Activated B cell treated with CpG ODN at 0.5 μM for 24 hours (primary cell): ENCODE measurements at regions not wholly inside any gene's neighbourhood (a gene's known extent, or its start where the extent isn't known, plus 50 kb on each side); places are given as distances from the start of the nearest gene placed in this dataset.

Source experiments
- ATAC-seq: fragments of 200-7000 bp; cut with Tn5 transposase; one replicate; pipeline ENCODE4 v1.10.0; 2021; ENCODE audit warnings: low read depth, mild to moderate bottlenecking, moderate library complexity
- CTCF ChIA-PET: fragments of 350-600 bp; sonication (Branson Sonifier 250); formaldehyde crosslinking; loops from one replicate; lab custom pipeline; 2021; ENCODE audit warnings: antibody characterized with exemption; lab: Charles Lee
- POLR2A ChIA-PET: fragments of 350-600 bp; sonication (Branson Sonifier 250); formaldehyde crosslinking; loops from one replicate; lab custom pipeline; 2021; ENCODE audit warnings: antibody characterized with exemption; lab: Charles Lee
- DNase-seq: peaks from one replicate; pipeline ENCODE4 v3.0.0; 2022
- H3K27ac Mint-ChIP-seq: one replicate; pipeline ENCODE4 v1.8.0; 2020; ENCODE audit warnings: mixed read lengths
- H3K27me3 Mint-ChIP-seq: one replicate; pipeline ENCODE4 v1.8.0; 2021; ENCODE audit warnings: mixed read lengths
- H3K36me3 Mint-ChIP-seq: one replicate; pipeline ENCODE4 v1.8.0; 2021; ENCODE audit warnings: low read depth, mixed read lengths
- H3K4me1 Mint-ChIP-seq: one replicate; pipeline ENCODE4 v1.8.0; 2021; ENCODE audit warnings: mixed read lengths
- H3K4me3 Mint-ChIP-seq: one replicate; pipeline ENCODE4 v1.8.0; 2020; ENCODE audit warnings: mild to moderate bottlenecking, mixed read lengths
- H3K9me3 Mint-ChIP-seq: one replicate; pipeline ENCODE4 v1.8.0; 2020; ENCODE audit warnings: mixed read lengths
- intact Hi-C: fragments of 100-400 bp; cut with micrococcal nuclease; formaldehyde crosslinking; loops from one replicate; pipeline ENCODE4 v1.15.1; 2024
- TF ChIP-seq, protein P1 (sequence below): fragments of 200-600 bp; IDR thresholded peaks from one replicate; pipeline ENCODE4 v1.8.0; 2022; ENCODE audit warnings: antibody characterized with exemption, mild to moderate bottlenecking

DNA sequence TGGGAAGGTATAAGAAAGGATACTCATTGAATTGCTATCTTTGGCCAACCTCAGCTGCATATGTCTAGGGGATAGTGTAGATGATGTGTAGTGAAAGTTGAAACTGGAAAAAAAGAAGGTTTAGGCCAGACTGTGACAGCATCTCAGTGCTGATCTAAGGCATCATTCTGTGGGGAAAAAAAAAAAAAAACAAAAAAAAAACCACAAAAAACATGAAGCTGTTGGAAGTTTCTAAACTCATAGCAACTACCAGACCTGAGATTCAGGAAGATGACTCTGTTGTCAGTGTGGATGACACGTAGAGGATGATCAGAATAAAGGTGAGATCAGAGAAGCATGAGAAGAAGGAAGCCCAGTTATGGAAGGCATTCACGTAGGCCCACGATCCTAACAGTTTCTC lies 100.8 kb upstream of the CNKSR3 start:
- ChIA-PET POLR2A (no interaction called here), CTCF (no interaction called here)
- Mint-ChIP-seq H3K36me3 (no peaks in the 10 kb centered on the region), H3K27me3 (peaks cover 4% of the 10 kb centered on the region), H3K27ac (no peak overlapping the region), H3K4me3 (no peak overlapping the region), H3K9me3 (no peaks in the 10 kb centered on the region), H3K4me1 (peaks cover 10% of the 10 kb centered on the region)
- no peak for ATAC-seq
- intact Hi-C loops: no loop called here
- DNase-seq: no peak
- TF ChIP-seq, protein P1, sequence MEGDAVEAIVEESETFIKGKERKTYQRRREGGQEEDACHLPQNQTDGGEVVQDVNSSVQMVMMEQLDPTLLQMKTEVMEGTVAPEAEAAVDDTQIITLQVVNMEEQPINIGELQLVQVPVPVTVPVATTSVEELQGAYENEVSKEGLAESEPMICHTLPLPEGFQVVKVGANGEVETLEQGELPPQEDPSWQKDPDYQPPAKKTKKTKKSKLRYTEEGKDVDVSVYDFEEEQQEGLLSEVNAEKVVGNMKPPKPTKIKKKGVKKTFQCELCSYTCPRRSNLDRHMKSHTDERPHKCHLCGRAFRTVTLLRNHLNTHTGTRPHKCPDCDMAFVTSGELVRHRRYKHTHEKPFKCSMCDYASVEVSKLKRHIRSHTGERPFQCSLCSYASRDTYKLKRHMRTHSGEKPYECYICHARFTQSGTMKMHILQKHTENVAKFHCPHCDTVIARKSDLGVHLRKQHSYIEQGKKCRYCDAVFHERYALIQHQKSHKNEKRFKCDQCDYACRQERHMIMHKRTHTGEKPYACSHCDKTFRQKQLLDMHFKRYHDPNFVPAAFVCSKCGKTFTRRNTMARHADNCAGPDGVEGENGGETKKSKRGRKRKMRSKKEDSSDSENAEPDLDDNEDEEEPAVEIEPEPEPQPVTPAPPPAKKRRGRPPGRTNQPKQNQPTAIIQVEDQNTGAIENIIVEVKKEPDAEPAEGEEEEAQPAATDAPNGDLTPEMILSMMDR: no peak

DNA sequence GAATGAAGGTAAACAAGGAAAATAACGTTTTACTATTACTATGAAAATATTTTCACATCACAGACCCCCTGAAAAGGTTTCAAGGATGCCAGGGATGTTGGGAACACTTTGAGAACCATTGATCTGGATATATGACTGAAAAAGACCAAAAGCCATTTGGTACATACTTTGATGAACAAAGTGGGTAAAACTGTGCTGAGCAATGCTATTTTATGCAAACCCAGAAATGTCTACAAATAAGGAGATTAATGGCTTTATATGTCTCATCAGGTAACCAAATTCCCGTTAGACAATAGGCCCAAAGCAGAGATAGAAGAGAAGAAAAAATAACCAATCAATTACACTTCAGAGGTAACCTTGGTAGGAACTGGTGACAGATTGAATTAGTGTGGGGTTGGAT lies 101.4 kb upstream of the CNKSR3 start:
- Mint-ChIP-seq H3K4me1 (peaks cover 4% of the 10 kb centered on the region), H3K27ac (no peak overlapping the region), H3K27me3 (peaks cover 4% of the 10 kb centered on the region), H3K9me3 (no peaks in the 10 kb centered on the region), H3K36me3 (no peaks in the 10 kb centered on the region), H3K4me3 (no peak overlapping the region)
- ChIA-PET POLR2A (no interaction called here), CTCF (no interaction called here)
- ATAC-seq: no peak
- DNase-seq: no peak
- intact Hi-C loops: no loop called here
- TF ChIP-seq, protein P1: no peak

DNA sequence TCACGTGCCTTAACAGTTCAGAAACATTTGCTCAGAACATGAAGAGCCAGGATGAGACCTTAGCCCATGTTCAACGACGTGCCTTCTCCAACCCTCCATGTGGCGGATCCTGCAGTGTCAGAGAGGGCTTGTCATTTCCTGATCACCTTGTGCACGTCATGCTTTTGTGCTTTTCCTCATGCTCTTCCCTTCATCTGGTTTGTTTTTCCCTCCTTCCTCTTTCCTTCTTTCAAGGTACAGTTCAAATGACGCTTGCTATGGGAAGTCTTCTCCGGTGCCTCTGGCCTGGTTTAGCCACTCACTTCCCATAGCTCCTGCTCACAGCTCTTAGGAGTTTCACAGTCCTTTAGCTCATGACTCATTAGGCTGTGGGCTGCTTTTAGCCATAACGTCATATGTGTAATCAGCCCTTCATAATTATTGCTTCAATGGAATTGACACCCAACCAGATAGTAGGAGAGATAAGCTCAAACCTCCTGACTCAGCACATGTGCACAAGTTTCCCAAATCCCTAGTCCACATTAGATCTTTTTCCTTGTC lies 102.7 kb upstream of the CNKSR3 start:
- intact Hi-C loops: no loop called here
- ATAC-seq: no peak
- H3K4me3 Mint-ChIP-seq: no peak overlapping the region
- no peak for DNase-seq
- ChIA-PET CTCF (no interaction called here), POLR2A (no interaction called here)
- no peaks in the 10 kb centered on the region for H3K9me3 Mint-ChIP-seq
- TF ChIP-seq, protein P1: no peak
- no peaks in the 10 kb centered on the region for H3K36me3 Mint-ChIP-seq
- no peak overlapping the region for H3K27ac Mint-ChIP-seq
- H3K4me1 Mint-ChIP-seq: no peaks in the 10 kb centered on the region
- H3K27me3 Mint-ChIP-seq: peaks cover 4% of the 10 kb centered on the region

DNA sequence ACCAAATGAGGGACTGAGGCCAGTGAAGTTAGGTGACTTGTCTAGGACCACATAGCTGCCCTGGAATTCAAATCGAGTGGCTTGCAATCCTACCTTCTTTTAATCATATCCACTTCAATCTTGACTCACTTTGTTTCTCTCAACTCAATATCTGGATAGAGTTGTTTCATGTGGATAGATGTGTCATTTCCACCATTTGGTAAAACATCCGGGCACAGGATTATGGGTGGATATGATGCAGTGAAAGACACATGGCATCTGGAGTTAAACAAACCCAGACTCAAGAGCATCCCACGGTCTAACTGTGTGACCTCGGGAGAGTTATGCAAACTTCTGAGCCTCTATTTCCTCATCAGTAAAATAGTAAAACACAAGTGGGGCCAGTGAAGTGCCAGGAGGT lies 103.6 kb upstream of the CNKSR3 start:
- CTCF ChIA-PET: no interaction called here
- intact Hi-C loops: no loop called here

DNA sequence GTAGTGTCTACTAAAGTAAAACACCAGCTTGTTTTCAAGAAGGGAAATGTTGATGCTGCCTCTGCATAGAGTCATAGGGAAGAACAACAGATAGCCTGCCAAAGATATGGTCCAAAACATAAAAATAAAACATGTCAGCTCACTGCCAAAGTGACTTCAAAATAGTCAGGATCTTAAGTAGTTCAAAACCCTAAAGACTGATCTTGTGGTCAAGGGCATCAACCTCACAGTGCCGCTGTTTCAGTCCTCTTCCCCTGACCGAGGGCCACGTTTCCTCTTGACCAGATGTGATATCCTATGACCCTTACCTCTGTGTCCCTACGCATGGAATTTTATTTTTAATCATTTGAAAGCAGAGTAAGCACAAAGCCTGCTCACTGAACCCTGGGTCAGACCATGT lies 104.2 kb upstream of the CNKSR3 start:
- DNase-seq (no peak), ATAC-seq (no peak)
- Mint-ChIP-seq H3K36me3 (no peaks in the 10 kb centered on the region), H3K4me1 (no peaks in the 10 kb centered on the region), H3K4me3 (no peak overlapping the region), H3K9me3 (no peaks in the 10 kb centered on the region), H3K27ac (no peak overlapping the region), H3K27me3 (peaks cover 9% of the 10 kb centered on the region)
- TF ChIP-seq, protein P1: no peak
- POLR2A ChIA-PET: no interaction called here
- intact Hi-C loops: no loop called here
- CTCF ChIA-PET: no interaction called here

More for the DNA sequence above, 103.6 kb upstream of the CNKSR3 start:
- Mint-ChIP-seq H3K36me3 (no peaks in the 10 kb centered on the region), H3K27me3 (peaks cover 7% of the 10 kb centered on the region), H3K9me3 (no peaks in the 10 kb centered on the region), H3K27ac (no peak overlapping the region), H3K4me1 (no peaks in the 10 kb centered on the region), H3K4me3 (no peak overlapping the region)
- POLR2A ChIA-PET: no interaction called here
- ATAC-seq (no peak), DNase-seq (no peak)
- TF ChIP-seq, protein P1: no peak
